ENCODE measurements at regions not wholly inside any gene's neighbourhood (a gene's known extent, or its start where the extent isn't known, plus 50 kb on each side); places are given as distances from the start of the nearest gene placed in this dataset.

- TF ChIP-seq CHD7 (IDR thresholded peaks at IDR 0.05; ENCODE audit: insufficient replicate concordance, low read length) (no peak), POLR2AphosphoS5 (IDR thresholded peaks at IDR 0.05; ENCODE audit: low read depth, low read length) (no peak), SAP30 (IDR thresholded peaks at IDR 0.05; ENCODE audit: insufficient read depth, insufficient replicate concordance, low read length) (no peak), KDM1A (IDR thresholded peaks at IDR 0.05; ENCODE audit: borderline replicate concordance, low read length) (no peak)
Observed at GRCh38 chr7:88540012-88540411, 219.5 kb upstream of the ZNF804B start (continued).
